NCI-H1105 treated with DMSO at 0.1 percent for 48 hours (cell line): ENCODE measurements at regions not wholly inside any gene's neighbourhood (a gene's known extent, or its start where the extent isn't known, plus 50 kb on each side); places are given as distances from the start of the nearest gene placed in this dataset.

Experiments used
- DNase-seq: peaks from one replicate; lab custom pipeline; 2025; lab: John Stamatoyannopoulos, UW

DNA sequence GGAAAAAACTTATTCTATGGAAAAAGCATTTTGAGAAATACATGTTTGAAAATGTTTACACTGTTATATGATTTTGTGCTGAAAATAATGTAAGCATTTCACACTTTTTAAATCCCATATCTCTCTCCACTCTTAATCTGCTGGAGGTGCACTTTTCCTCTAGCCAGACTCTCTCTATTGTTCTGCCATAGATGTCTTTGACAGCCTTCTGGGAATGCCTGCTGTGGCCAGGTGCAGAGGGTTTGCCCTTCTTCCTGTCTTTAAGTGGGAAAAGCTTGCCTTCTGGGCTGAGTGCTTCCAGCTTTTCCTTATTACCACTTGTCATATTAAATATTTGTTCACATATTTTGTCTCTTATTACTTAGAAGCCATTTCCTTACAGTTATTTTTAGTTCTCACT is 60.1 kb upstream of the PPM1H start:
- DNase-seq: peak; percentile 6

DNA sequence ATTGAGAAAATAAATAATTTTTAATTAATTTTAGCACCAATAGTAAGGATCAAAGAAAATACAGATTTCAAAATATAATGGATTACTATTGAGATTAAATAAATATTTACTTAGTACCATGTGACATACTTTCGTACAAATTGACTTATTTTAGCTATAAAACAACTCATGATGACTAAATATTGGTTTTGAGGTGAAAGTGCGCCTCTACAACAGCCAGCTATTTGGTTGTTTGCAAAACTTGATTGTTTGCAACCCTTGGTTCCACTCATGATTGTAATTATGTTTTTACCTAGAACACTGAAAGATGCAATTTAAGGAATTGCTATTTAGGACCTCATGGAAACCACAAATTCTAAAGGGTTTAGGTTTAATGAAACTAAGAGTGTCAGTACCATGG is 51.9 kb upstream of the PPM1H start:
- DNase-seq: no peak
